NCI-H2107 treated with DMSO at 0.1 percent for 48 hours (cell line): ENCODE measurements at regions not wholly inside any gene's neighbourhood (a gene's known extent, or its start where the extent isn't known, plus 50 kb on each side); places are given as distances from the start of the nearest gene placed in this dataset.
"Not testable (repeated sequence)": the region's sequence is repeated elsewhere in the genome, so short reads cannot be mapped to it uniquely, and the experiment has no call there.

Experiments
- DNase-seq: peaks from one replicate; lab custom pipeline; 2025; ENCODE audit not compliant: unreplicated experiment; lab: John Stamatoyannopoulos, UW

GRCh38 chr4:67333664-67334063 lies 211.6 kb downstream of the CENPC start:
- DNase-seq = no peak

- no peak for DNase-seq
Observed at GRCh38 chr4:67332627-67333026, 212.7 kb downstream of the CENPC start.

- no peak for DNase-seq
Observed at GRCh38 chr4:67328393-67328792, 216.9 kb downstream of the CENPC start.

GRCh38 chr4:67328018-67328278 lies 217.4 kb downstream of the CENPC start:
- no peak for DNase-seq

- DNase-seq = peak; percentile 24
Observed at GRCh38 chr4:67327245-67328017, 217.9 kb downstream of the CENPC start.

GRCh38 chr4:67325791-67326190 lies 219.5 kb downstream of the CENPC start:
- no peak for DNase-seq

- DNase-seq = no peak
Observed at GRCh38 chr4:67320645-67321044, 224.7 kb downstream of the CENPC start.

- not testable (repeated sequence) for DNase-seq
Observed at GRCh38 chr4:67319607-67320006, 225.7 kb downstream of the CENPC start.

GRCh38 chr4:67300497-67301185 lies 244.7 kb downstream of the CENPC start:
- not testable (repeated sequence) for DNase-seq

- no peak for DNase-seq
Observed at GRCh38 chr4:67292636-67293035, 252.7 kb downstream of the CENPC start.

- no peak for DNase-seq
Observed at GRCh38 chr4:67292045-67292444, 253.3 kb downstream of the CENPC start.

- no peak for DNase-seq
Observed at GRCh38 chr4:67291644-67292043, 253.7 kb downstream of the CENPC start.

- DNase-seq = no peak
Observed at GRCh38 chr4:67288964-67289363, 256.3 kb downstream of the CENPC start.

- no peak for DNase-seq
Observed at GRCh38 chr4:67286724-67287123, 258.6 kb downstream of the CENPC start.

GRCh38 chr4:67282749-67283148 lies 262.6 kb downstream of the CENPC start:
- DNase-seq = no peak

GRCh38 chr4:67275179-67275750 lies 270.0 kb downstream of the CENPC start:
- no peak for DNase-seq

- not testable (repeated sequence) for DNase-seq
Observed at GRCh38 chr4:67274671-67275070, 270.6 kb downstream of the CENPC start.

- no peak for DNase-seq
Observed at GRCh38 chr4:67273666-67274065, 271.6 kb downstream of the CENPC start.

- DNase-seq = no peak
Observed at GRCh38 chr4:67261971-67262370, 283.3 kb downstream of the CENPC start.

- DNase-seq = no peak
Observed at GRCh38 chr4:67256388-67257043, 288.8 kb downstream of the CENPC start.

- no peak for DNase-seq
Observed at GRCh38 chr4:67250131-67250896, 295.0 kb downstream of the CENPC start.
